HEK293T (cell line): ENCODE measurements at regions not wholly inside any gene's neighbourhood (a gene's known extent, or its start where the extent isn't known, plus 50 kb on each side); places are given as distances from the start of the nearest gene placed in this dataset.

ENCODE experiments used
- ARNT ChIP-seq: fragments of 450-650 bp; IDR thresholded peaks from 2 replicates; pipeline ENCODE4 v1.6.1; 2017; ENCODE audit warnings: mild to moderate bottlenecking
- BHLHE40 ChIP-seq: fragments of 450-650 bp; IDR thresholded peaks from 2 replicates; pipeline ENCODE4 v1.6.1; 2016; ENCODE audit warnings: mild to moderate bottlenecking, moderate library complexity, borderline replicate concordance
- ELF4 ChIP-seq: fragments of 450-650 bp; IDR thresholded peaks from 2 replicates; pipeline ENCODE4 v1.6.1; 2017; ENCODE audit warnings: antibody characterized with exemption
- FOXA1 ChIP-seq: fragments of 450-650 bp; IDR thresholded peaks from 2 replicates; pipeline ENCODE4 v1.6.1; 2016; ENCODE audit warnings: mild to moderate bottlenecking
- FOXK2 ChIP-seq: fragments of 450-650 bp; IDR thresholded peaks from 2 replicates; pipeline ENCODE4 v1.6.1; 2016; ENCODE audit warnings: mild to moderate bottlenecking
- L3MBTL2 ChIP-seq: fragments of 450-650 bp; conservative IDR thresholded peaks from 2 replicates; pipeline ENCODE4 v1.6.1; 2016; ENCODE audit warnings: mild to moderate bottlenecking
- LEF1 ChIP-seq: fragments of 450-650 bp; IDR thresholded peaks from 2 replicates; pipeline ENCODE4 v1.6.1; 2017; ENCODE audit warnings: mild to moderate bottlenecking, borderline replicate concordance
- PKNOX1 ChIP-seq: fragments of 450-650 bp; IDR thresholded peaks from 2 replicates; pipeline ENCODE4 v1.6.1; 2016
- SP1 ChIP-seq: fragments of 450-650 bp; IDR thresholded peaks from 2 replicates; pipeline ENCODE4 v1.6.1; 2017
- TARDBP ChIP-seq: fragments of 450-650 bp; IDR thresholded peaks from 2 replicates; pipeline ENCODE4 v1.6.1; 2016

- TF ChIP-seq SP1, result no peak
- TF ChIP-seq FOXK2, result no peak
- no peak for TF ChIP-seq TARDBP
- TF ChIP-seq ELF4, result no peak
- TF ChIP-seq FOXA1, result no peak
- TF ChIP-seq BHLHE40, result no peak
- TF ChIP-seq LEF1, result no peak
- no peak for TF ChIP-seq ARNT
- TF ChIP-seq PKNOX1, result no peak
- TF ChIP-seq L3MBTL2, result no peak
These were observed 56.5 kb upstream of the GUCY1A1 start for GRCh38 chr4:155610143-155610542.
